ENCODE measurements at regions not wholly inside any gene's neighbourhood (a gene's known extent, or its start where the extent isn't known, plus 50 kb on each side); places are given as distances from the start of the nearest gene placed in this dataset.
"Not testable (repeated sequence)": the region's sequence is repeated elsewhere in the genome, so short reads cannot be mapped to it uniquely, and the experiment has no call there.

- DNase-seq = no peak
These were observed 55.5 kb downstream of the TPBG start for GRCh38 chr6:82419132-82419581.

- DNase-seq = no peak
These were observed 56.2 kb downstream of the TPBG start for GRCh38 chr6:82419859-82420258.

GRCh38 chr6:82430611-82431010 lies 67.0 kb downstream of the TPBG start:
- no peak for DNase-seq

- no peak for DNase-seq
These were observed 73.1 kb downstream of the TPBG start for GRCh38 chr6:82436740-82437139.

GRCh38 chr6:82437701-82438100 lies 74.1 kb downstream of the TPBG start:
- DNase-seq = no peak

GRCh38 chr6:82441047-82441855 lies 77.6 kb downstream of the TPBG start:
- no peak for DNase-seq

GRCh38 chr6:82442061-82442719 lies 78.6 kb downstream of the TPBG start:
- DNase-seq = no peak

GRCh38 chr6:82458147-82458546 lies 94.5 kb downstream of the TPBG start:
- no peak for DNase-seq

GRCh38 chr6:82458705-82459104 lies 95.1 kb downstream of the TPBG start:
- no peak for DNase-seq

GRCh38 chr6:82461536-82461935 lies 97.9 kb downstream of the TPBG start:
- DNase-seq = no peak

GRCh38 chr6:82467338-82467737 lies 103.7 kb downstream of the TPBG start:
- DNase-seq = no peak

GRCh38 chr6:82470123-82470522 lies 106.5 kb downstream of the TPBG start:
- not testable (repeated sequence) for DNase-seq

GRCh38 chr6:82475106-82475505 lies 111.5 kb downstream of the TPBG start:
- not testable (repeated sequence) for DNase-seq

GRCh38 chr6:82484001-82484400 lies 120.4 kb downstream of the TPBG start:
- no peak for DNase-seq

- DNase-seq = no peak
These were observed 121.4 kb downstream of the TPBG start for GRCh38 chr6:82484737-82485626.

- DNase-seq = no peak
These were observed 124.3 kb downstream of the TPBG start for GRCh38 chr6:82487895-82488294.

- DNase-seq = no peak
These were observed 124.8 kb downstream of the TPBG start for GRCh38 chr6:82488403-82488802.

GRCh38 chr6:82492134-82492533 lies 128.5 kb downstream of the TPBG start:
- DNase-seq = no peak

- no peak for DNase-seq
These were observed 129.8 kb downstream of the TPBG start for GRCh38 chr6:82493467-82493866.

GRCh38 chr6:82494367-82494766 lies 130.8 kb downstream of the TPBG start:
- DNase-seq = no peak

GRCh38 chr6:82501901-82502300 lies 138.3 kb downstream of the TPBG start:
- DNase-seq = not testable (repeated sequence)

- DNase-seq = no peak
These were observed 142.9 kb downstream of the TPBG start for GRCh38 chr6:82506526-82506925.

GRCh38 chr6:82507112-82507511 lies 143.5 kb downstream of the TPBG start:
- DNase-seq = no peak
